GM18505 (cell line): ENCODE measurements at regions not wholly inside any gene's neighbourhood (a gene's known extent, or its start where the extent isn't known, plus 50 kb on each side); places are given as distances from the start of the nearest gene placed in this dataset.
"Not testable (repeated sequence)": the region's sequence is repeated elsewhere in the genome, so short reads cannot be mapped to it uniquely, and the experiment has no call there.

ENCODE experiments used
- ATAC-seq: cut with Tn5 transposase; IDR thresholded peaks from one replicate; pipeline ENCODE4 v1.9.1; 2021; ENCODE audit not compliant: unreplicated experiment

- ATAC-seq: not testable (repeated sequence)
Measured at GRCh38 chr15:21174761-21175160, 265.5 kb downstream of the POTEB3 start.

DNA sequence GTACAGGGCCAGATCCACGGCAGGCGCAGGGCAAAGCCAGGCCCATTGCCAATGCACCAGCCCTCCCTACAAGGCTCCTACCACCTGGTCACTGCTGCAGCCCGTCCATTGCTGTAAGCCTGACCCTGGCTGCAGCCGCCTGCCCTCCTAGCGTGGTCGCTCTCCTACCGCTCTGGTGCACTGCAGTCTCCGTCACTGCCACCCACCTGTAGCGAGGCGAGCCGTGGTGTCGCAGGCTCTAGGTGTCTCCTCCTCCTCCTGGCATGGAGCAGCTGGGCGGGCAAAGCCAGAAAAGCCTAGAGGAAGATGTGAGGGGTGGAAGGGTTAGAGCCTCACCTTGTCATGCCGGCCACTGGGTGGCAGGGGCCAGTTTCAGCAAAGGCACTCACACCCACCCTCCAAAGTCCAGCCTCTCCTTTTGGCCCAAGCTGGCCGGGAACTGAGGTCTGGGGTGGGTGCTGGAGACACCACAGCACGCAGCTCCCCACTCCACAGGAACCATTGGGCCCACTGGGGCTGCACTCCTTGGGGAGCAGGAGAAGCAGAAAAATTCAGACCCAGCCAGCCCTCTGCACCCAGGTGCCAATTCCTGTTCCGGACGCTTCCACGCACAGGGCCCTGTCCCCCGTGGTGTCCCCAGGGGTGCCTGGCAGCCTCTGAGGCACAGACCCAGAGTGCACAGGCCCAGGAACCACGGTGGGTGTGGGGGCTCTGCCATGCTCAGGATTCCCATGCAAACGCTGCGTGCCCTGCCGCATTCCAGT is 285.3 kb upstream of the POTEB2 start:
- ATAC-seq: not testable (repeated sequence)

DNA sequence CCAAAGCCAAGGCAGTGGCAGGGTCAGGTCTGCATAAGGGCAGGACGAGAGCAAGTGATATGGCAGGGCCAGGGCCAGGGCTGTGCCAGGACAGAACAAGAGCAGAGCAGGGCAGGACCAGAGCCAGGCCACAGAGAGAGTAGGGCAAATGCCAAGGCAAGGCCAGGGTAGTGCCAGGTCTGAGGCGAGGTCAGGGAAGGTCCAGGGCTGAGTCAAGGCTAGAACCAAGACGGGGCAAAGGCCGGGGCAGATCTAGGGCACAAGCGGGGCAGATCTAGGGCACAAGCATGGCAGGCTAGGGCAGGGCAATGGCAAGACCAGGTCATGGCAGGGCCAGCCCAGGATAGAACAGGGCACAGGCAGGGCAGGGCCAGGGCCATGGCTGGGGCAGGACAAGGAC is 282.0 kb upstream of the POTEB2 start:
- ATAC-seq: not testable (repeated sequence)

DNA sequence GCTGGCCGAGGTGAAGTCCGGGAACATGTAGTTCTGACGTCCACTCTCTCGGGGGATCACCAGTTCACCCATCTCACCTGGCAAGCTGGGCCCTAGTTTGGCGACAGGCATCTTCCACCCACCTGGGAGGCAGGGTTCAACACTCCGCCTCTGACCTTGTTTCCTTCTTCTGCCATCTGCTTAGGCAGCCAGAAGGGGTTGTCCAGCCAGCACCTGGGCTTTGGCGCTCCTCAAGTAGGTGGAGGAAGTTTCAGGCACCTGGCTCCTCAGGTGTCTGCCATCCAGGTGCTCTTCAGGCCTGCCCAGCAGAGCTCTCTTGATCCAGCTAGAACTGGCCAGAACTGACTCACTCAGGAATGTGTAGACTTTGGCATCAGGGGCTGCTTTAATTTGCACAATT is 267.8 kb upstream of the POTEB2 start:
- ATAC-seq: not testable (repeated sequence)

- ATAC-seq: not testable (repeated sequence)
Measured at GRCh38 chr15:21112271-21113053, 246.3 kb upstream of the POTEB2 start.

DNA sequence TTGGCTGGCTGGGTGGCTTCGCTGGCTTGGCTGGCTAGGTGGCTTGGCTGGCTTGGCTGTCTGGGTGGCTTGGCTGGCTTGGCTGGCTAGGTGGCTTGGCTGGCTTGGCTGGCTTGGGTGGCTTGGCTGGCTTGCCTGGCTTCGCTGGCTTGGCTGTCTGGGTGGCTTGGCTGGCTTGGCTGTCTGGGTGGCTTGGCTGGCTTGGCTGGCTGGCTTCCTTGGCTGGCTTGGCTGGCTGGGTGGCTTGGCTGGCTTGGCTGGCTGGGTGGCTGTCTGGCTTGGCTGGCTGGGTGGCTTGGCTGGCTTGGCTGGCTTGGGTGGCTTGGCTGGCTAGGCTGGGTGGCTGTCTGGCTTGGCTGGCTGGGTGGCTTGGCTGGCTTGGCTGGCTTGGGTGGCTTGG is 245.7 kb upstream of the POTEB2 start:
- not testable (repeated sequence) for ATAC-seq

GRCh38 chr15:21111172-21111571 is 245.1 kb upstream of the POTEB2 start:
- not testable (repeated sequence) for ATAC-seq

GRCh38 chr15:21110187-21110804 is 244.2 kb upstream of the POTEB2 start:
- not testable (repeated sequence) for ATAC-seq

DNA sequence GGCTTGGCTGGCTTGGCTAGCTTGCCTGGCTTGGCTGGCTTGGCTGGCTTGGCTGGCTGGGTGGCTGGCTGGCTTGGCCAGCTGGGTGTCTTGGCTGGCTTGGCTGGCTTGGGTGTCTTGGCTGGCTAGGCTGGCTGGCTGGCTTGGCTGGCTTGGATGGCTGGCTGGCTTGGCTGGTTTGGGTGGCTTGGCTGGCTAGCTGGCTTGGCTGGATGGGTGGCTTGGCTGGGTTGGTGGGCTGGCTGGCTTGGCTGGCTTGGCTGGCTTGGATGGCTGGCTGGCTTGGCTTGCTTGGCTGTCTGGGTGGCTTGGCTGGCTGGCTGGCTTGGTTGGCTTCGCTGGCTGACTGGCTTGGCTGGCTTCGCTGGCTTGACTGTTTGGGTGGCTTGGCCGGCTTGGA is 242.3 kb upstream of the POTEB2 start:
- not testable (repeated sequence) for ATAC-seq

GRCh38 chr15:21107399-21108381 is 241.6 kb upstream of the POTEB2 start:
- not testable (repeated sequence) for ATAC-seq

- not testable (repeated sequence) for ATAC-seq
Measured at GRCh38 chr15:21096599-21096998, 230.5 kb upstream of the POTEB2 start.

- not testable (repeated sequence) for ATAC-seq
Measured at GRCh38 chr15:21079544-21079943, 213.4 kb upstream of the POTEB2 start.

DNA sequence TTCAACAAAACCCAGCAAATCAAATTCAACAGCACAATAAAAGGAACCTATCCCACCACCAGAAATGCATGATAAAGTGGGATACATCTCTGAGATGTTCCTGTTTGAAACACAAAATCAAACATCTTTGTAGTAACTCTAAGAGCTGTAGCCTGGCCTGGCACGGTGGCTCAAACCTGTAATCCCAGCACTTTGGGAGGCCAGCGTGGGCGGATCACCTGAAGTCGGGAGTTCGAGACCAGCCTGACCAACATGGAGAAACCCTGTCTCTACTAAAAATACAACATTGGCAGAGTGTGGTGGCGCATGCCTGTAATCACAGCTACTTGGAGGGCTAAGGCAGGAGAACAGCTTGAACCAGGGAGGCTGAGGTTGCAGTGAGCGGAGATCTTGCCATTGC is 202.8 kb upstream of the POTEB2 start:
- ATAC-seq: not testable (repeated sequence)

DNA sequence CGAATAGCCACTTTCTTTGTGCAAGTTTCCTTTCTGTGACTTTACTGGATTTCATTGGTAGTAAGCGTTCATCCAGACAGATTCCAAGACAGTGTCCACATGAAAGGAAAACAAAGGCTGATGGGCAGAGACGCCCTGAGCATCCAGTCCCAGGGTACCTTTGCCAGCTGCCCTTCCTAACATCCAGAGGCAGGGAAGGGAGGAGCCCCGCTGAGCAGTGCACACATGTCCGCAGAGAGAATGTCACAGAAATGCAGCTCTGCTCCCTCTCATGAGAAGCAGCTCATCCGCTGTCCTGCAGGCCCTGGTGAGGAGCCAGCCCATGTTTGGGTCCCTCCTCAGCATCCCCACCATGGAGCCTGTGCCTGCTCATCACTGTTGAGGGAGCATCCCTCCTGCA is 197.4 kb upstream of the POTEB2 start:
- not testable (repeated sequence) for ATAC-seq

DNA sequence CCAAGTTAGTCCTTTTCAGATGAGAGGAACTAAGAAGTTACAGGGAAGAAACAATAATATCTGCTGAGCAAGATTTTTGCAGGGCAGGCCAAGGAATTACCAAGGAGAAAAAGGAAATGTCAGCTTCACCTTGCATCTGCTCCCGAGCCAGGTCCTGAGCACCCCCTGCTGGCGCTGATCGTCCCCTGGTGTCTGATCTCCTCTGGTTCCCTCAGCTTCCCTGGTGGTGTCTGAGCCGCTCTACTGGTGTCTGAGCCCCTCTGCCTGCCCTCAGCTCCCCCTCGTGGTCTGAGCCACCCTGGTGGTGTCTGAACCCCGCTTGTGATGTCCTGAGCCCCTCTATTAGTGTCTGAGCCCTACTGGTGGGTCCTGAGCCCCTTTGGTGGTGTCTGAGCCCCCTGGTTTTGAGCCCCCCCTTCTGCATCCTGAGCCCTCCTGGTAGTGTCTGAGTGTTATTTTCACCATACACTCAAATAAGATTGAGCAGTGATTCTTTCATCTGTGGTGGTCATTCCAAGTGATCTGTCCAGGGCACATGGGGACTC is 196.6 kb upstream of the POTEB2 start:
- not testable (repeated sequence) for ATAC-seq

DNA sequence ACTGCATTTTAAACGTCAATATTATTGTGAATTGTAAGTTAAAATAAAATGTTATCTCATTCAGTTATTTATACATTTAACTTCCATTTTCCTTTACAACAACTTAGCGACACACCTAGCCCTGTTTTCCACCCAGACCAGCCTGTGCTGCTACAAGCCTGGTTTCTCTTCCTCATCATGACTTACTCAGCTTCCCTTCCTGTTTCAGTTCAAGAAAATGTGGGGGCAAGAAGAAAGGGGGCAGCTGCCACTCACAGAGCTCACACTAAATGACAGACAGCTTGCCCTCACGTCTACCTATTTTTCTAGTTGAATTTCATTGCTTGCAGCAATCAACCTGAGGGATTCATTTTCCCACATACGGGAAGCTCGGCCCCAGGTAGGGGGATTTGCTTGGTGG is 185.8 kb upstream of the POTEB2 start:
- ATAC-seq: not testable (repeated sequence)

DNA sequence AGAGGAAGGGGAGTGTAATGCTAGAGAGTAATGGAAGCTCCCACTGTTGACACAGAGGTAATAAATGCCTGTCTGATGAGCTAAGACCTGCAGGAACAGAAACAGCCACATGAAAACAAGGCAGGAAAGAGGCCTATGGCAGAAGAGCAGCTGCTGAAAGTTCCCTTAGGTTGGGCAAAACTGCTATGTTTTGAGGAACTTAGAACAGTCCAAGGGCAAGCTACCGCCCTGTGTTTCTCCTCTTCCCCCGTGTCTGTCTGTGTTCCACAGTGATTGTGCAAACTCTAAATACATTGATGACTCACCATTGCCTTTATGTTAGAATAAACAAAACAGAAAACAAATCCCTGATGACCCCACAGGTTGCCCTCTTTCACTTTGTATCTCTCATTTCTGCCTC is 165.6 kb upstream of the POTEB2 start:
- ATAC-seq: not testable (repeated sequence)

- not testable (repeated sequence) for ATAC-seq
Measured at GRCh38 chr15:21029001-21029400, 162.9 kb upstream of the POTEB2 start.

GRCh38 chr15:21027942-21028341 is 161.8 kb upstream of the POTEB2 start:
- not testable (repeated sequence) for ATAC-seq

- not testable (repeated sequence) for ATAC-seq
Measured at GRCh38 chr15:21026848-21027247, 160.7 kb upstream of the POTEB2 start.
